Karpas-422 (cell line): ENCODE measurements at regions not wholly inside any gene's neighbourhood (a gene's known extent, or its start where the extent isn't known, plus 50 kb on each side); places are given as distances from the start of the nearest gene placed in this dataset.
"Not testable (repeated sequence)": the region's sequence is repeated elsewhere in the genome, so short reads cannot be mapped to it uniquely, and the experiment has no call there.

ENCODE experiments used
- DNase-seq: peaks from one replicate; pipeline ENCODE4 v3.0.0-alpha.2; 2015
- H2AFZ ChIP-seq: fragments of 200-600 bp; sonication (generic); 2 replicates; pipeline ENCODE4 v1.6.1; 2014; ENCODE audit warnings: antibody characterized with exemption, low read length, mixed read lengths
- H3K27ac ChIP-seq: fragments of 200-600 bp; sonication (generic); 2 replicates; pipeline ENCODE4 v1.5.1; 2014; ENCODE audit warnings: mild to moderate bottlenecking, low read length, moderate library complexity
- H3K27me3 ChIP-seq: fragments of 200-600 bp; sonication (generic); 2 replicates; pipeline ENCODE4 v1.6.1; 2014; ENCODE audit warnings: low read length, mixed read lengths
- H3K36me3 ChIP-seq: fragments of 200-600 bp; sonication (generic); 2 replicates; pipeline ENCODE4 v1.6.1; 2014; ENCODE audit warnings: low read length, mixed read lengths; ENCODE audit not compliant: insufficient read depth
- H3K4me1 ChIP-seq: fragments of 200-600 bp; sonication (generic); 2 replicates; pipeline ENCODE4 v1.6.1; 2014; ENCODE audit warnings: mild to moderate bottlenecking, low read length, mixed read lengths
- H3K4me2 ChIP-seq: fragments of 200-600 bp; sonication (generic); 2 replicates; pipeline ENCODE4 v1.6.1; 2014; ENCODE audit warnings: low read length, low read depth, mild to moderate bottlenecking; ENCODE audit not compliant: poor library complexity, severe bottlenecking
- H3K4me3 ChIP-seq: fragments of 200-600 bp; sonication (generic); 2 replicates; pipeline ENCODE4 v1.5.1; 2014; ENCODE audit warnings: mild to moderate bottlenecking, antibody characterized with exemption, low read length, mixed read lengths
- H3K79me2 ChIP-seq: fragments of 200-600 bp; sonication (generic); 2 replicates; pipeline ENCODE4 v1.6.1; 2014; ENCODE audit warnings: mild to moderate bottlenecking, low read length, mixed read lengths
- H3K9ac ChIP-seq: fragments of 200-600 bp; sonication (generic); 2 replicates; pipeline ENCODE4 v1.6.0; 2014; ENCODE audit warnings: low read length
- H3K9me2 ChIP-seq: fragments of 200-600 bp; sonication (generic), shearing (Covaris generic); replicated peaks from 2 replicates; pipeline ENCODE4 v1.6.0; 2014; ENCODE audit warnings: mild to moderate bottlenecking, low read length, moderate library complexity; ENCODE audit not compliant: insufficient read depth
- H3K9me3 ChIP-seq: fragments of 300-700, 200-600 bp; sonication (generic); 2 replicates; pipeline ENCODE4 v1.6.1; 2014; ENCODE audit warnings: low read length, mixed read lengths
- H4K20me1 ChIP-seq: fragments of 200-600 bp; sonication (generic); 2 replicates; pipeline ENCODE4 v1.6.1; 2014; ENCODE audit warnings: mild to moderate bottlenecking, antibody characterized with exemption, low read length, low read depth; ENCODE audit not compliant: insufficient read depth

DNA sequence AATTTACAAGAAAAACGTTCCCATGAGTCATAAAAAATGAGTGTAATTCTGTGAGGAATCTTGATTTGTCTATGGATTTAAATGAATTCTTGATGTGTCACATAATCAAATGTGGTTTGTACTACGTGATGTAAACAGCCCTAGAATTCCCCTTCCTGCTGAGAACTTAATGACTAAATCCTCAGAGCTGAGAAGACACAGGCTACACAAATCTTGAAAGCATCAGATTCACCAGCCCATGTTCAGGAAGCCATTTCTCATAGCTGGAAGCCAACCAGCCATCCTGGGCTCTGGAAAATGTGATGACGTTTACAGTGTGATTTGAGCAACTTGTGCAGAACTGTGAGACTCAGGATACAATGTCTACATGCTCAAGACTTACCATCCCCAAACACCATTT lies 193.7 kb upstream of the MME start:
- no peak overlapping the region for H3K9ac ChIP-seq
- H3K4me2 ChIP-seq, result no peak overlapping the region
- no peaks in the 10 kb centered on the region for H3K9me3 ChIP-seq
- H3K27ac ChIP-seq, result no peak overlapping the region
- H3K27me3 ChIP-seq, result 0 out of 2 replicates have a peak, but pooled peaks cover 3% of the 10 kb centered on the region
- H4K20me1 ChIP-seq, result no peaks in the 10 kb centered on the region
- H2AFZ ChIP-seq, result no peak overlapping the region
- H3K4me3 ChIP-seq, result no peak overlapping the region
- no peaks in the 10 kb centered on the region for H3K4me1 ChIP-seq
- no peaks in the 10 kb centered on the region for H3K79me2 ChIP-seq
- H3K9me2 ChIP-seq, result no peaks in the 10 kb centered on the region
- no peak for DNase-seq
- no peaks in the 10 kb centered on the region for H3K36me3 ChIP-seq

DNA sequence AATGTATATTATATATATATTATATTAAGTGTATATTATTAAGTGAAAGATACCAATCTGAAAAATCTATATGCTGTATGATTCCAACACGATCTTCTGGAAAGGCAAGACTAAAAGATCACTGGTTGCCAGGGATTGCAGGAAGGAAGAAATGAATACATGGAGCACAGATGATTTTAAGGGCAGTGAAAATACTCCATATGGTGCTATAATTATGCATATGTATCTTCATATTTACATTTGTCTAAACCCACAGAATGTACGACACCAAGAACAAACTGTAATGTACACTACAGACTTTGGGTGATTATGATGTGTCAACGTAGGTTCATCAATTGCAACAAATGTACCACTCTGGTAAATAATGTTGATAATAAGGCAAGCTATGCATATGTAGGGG lies 194.7 kb upstream of the MME start:
- Histone ChIP-seq H3K4me1 (no peaks in the 10 kb centered on the region), H4K20me1 (no peaks in the 10 kb centered on the region), H3K79me2 (no peaks in the 10 kb centered on the region), H3K9ac (no peak overlapping the region), H3K4me2 (no peak overlapping the region), H3K9me2 (no peaks in the 10 kb centered on the region), H3K36me3 (no peaks in the 10 kb centered on the region), H3K27me3 (0 out of 2 replicates have a peak, but pooled peaks cover 3% of the 10 kb centered on the region), H3K9me3 (no peaks in the 10 kb centered on the region), H3K4me3 (no peak overlapping the region), H2AFZ (no peak overlapping the region), H3K27ac (no peak overlapping the region)
- DNase-seq, result no peak

DNA sequence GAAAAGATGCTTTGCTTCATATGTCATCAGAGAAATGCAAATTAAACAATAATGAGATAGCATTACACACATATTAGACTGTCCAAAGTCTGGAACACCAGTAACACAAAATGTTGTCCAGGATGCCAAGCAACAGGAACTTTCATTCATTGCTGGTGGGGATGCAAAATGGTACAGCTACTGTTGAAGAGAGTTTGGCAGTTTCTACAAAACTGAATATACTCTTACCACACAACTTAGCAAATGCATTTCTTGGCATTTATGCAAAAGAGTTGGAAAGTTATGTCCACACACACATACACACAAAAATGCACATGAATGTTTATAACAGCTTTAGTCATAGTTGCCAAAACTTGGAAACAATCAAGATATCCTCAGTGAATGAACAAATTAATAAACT lies 195.2 kb upstream of the MME start:
- Histone ChIP-seq H3K27me3 (0 out of 2 replicates have a peak, but pooled peaks cover 3% of the 10 kb centered on the region), H3K4me2 (no peak overlapping the region), H3K4me3 (no peak overlapping the region), H3K4me1 (no peaks in the 10 kb centered on the region), H3K9me2 (no peaks in the 10 kb centered on the region), H4K20me1 (no peaks in the 10 kb centered on the region), H3K36me3 (no peaks in the 10 kb centered on the region), H3K9me3 (no peaks in the 10 kb centered on the region), H3K9ac (no peak overlapping the region), H3K27ac (no peak overlapping the region), H3K79me2 (no peaks in the 10 kb centered on the region), H2AFZ (no peak overlapping the region)
- no peak for DNase-seq

DNA sequence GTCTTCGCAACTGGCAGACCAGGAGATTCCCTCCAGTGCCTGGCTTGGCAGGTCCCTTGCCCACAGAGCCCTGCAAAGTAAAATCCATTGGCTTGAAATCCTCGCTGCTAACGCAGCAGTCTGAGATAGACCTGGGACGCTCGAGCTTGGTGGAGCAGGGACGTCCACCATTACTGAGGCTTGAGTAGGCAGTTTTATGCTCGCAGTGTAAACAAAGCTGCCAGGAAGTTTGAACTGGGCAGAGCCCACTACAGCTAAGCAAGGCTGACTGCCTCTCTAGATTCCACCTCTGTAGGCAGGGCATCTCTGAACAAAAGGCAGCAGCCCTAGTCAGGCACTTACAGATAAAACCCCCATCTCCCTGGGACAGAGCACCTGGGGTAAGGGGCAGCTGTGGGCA lies 205.0 kb upstream of the MME start:
- no peak overlapping the region for H3K4me2 ChIP-seq
- H3K9ac ChIP-seq, result no peak overlapping the region
- H3K9me2 ChIP-seq, result no peaks in the 10 kb centered on the region
- H3K27me3 ChIP-seq, result no peaks in the 10 kb centered on the region
- no peak overlapping the region for H2AFZ ChIP-seq
- H3K4me3 ChIP-seq, result no peak overlapping the region
- no peaks in the 10 kb centered on the region for H3K79me2 ChIP-seq
- H3K9me3 ChIP-seq, result no peaks in the 10 kb centered on the region
- no peaks in the 10 kb centered on the region for H3K36me3 ChIP-seq
- H3K27ac ChIP-seq, result no peak overlapping the region
- no peaks in the 10 kb centered on the region for H4K20me1 ChIP-seq
- no peak for DNase-seq
- no peaks in the 10 kb centered on the region for H3K4me1 ChIP-seq

DNA sequence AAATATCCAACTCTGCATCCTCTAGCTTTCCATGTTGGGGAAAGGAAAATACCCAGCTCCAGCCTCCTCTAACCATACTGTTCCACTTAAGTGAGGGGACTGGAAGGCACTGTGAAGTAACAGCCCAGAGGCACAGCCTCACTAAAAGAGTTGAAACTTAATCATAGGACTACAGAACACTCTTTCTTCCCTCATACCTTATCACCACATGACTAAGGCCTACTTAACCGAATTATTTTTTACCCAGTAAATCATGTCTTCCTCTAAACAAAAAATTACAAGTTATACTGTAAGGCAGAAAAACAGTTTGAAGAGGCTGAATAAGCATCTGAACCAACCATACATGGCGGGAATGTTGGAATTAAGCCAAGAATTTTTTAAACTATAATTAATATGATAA lies 207.4 kb upstream of the MME start:
- H3K9ac ChIP-seq, result no peak overlapping the region
- H2AFZ ChIP-seq, result no peak overlapping the region
- H3K4me3 ChIP-seq, result no peak overlapping the region
- H3K4me2 ChIP-seq, result no peak overlapping the region
- H3K27me3 ChIP-seq, result no peaks in the 10 kb centered on the region
- no peaks in the 10 kb centered on the region for H3K9me3 ChIP-seq
- H3K36me3 ChIP-seq, result no peaks in the 10 kb centered on the region
- no peaks in the 10 kb centered on the region for H3K4me1 ChIP-seq
- no peaks in the 10 kb centered on the region for H4K20me1 ChIP-seq
- no peak overlapping the region for H3K27ac ChIP-seq
- DNase-seq, result no peak
- H3K9me2 ChIP-seq, result no peaks in the 10 kb centered on the region
- H3K79me2 ChIP-seq, result no peaks in the 10 kb centered on the region

DNA sequence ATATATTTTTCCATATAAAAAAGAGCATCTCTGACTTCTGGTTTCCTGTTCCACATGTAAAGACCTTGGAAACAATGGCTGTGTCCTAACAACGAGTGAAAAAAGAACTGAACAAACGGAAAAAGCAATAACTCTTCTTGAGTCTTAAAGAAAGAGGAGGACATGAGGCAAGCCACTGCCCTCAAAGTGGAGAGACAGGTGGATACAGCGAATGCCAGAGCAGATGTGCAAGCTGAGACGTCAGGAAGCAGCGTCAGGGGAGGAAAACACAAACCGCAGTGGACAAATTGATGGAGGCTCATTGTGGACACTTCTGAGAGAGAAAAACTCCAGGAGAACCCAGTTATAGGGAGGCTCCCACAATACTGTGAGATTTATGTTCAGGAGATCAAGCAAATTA lies 208.0 kb upstream of the MME start:
- no peak overlapping the region for H3K4me3 ChIP-seq
- no peaks in the 10 kb centered on the region for H3K79me2 ChIP-seq
- H2AFZ ChIP-seq, result no peak overlapping the region
- no peak overlapping the region for H3K4me2 ChIP-seq
- H3K36me3 ChIP-seq, result no peaks in the 10 kb centered on the region
- H3K9ac ChIP-seq, result no peak overlapping the region
- no peak overlapping the region for H3K27ac ChIP-seq
- no peaks in the 10 kb centered on the region for H4K20me1 ChIP-seq
- no peaks in the 10 kb centered on the region for H3K27me3 ChIP-seq
- H3K4me1 ChIP-seq, result no peaks in the 10 kb centered on the region
- no peaks in the 10 kb centered on the region for H3K9me2 ChIP-seq
- DNase-seq, result no peak
- no peaks in the 10 kb centered on the region for H3K9me3 ChIP-seq

DNA sequence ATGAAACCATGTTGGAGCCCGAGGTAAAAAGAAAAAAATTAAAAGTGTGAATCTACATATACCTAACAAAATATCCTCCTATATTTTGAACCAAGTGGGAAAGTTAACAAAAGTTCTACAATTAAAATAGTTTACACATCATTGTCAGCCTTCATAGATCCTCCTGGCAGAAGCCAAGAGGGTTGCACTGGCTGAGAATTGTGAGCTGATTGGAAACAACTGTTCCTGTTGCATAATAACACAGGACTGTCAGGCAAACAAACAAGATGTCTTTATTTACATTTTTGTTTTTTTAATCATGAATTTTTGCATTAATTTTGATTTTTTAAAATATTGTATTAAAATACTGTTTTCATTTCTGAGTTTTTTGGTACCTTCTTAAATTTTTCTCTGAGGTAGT lies 215.2 kb upstream of the MME start:
- no peaks in the 10 kb centered on the region for H3K36me3 ChIP-seq
- no peaks in the 10 kb centered on the region for H3K4me1 ChIP-seq
- no peak overlapping the region for H3K4me3 ChIP-seq
- no peaks in the 10 kb centered on the region for H4K20me1 ChIP-seq
- DNase-seq, result no peak
- H3K4me2 ChIP-seq, result no peak overlapping the region
- H3K27me3 ChIP-seq, result no peaks in the 10 kb centered on the region
- no peak overlapping the region for H3K9ac ChIP-seq
- H3K27ac ChIP-seq, result no peak overlapping the region
- no peaks in the 10 kb centered on the region for H3K79me2 ChIP-seq
- H3K9me2 ChIP-seq, result no peaks in the 10 kb centered on the region
- H3K9me3 ChIP-seq, result no peaks in the 10 kb centered on the region
- no peak overlapping the region for H2AFZ ChIP-seq

DNA sequence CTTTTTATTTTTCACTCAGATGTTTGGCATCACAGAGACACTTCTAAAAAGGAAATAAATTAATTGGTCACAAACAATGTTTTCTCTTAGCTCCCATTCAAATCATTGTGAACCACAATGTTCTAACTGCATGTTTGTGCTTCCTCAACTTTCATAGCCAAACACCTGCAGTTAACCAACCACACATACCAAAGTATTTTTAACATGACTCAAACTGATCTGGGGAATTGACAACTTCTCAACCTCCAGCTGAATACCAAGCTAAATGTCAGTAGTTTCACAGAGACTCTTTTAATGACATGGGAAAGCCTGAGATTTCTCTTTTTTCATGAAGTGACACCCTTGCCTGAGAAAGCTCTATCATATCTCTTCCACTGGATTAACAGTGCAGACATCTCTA lies 217.9 kb upstream of the MME start:
- Histone ChIP-seq H3K9ac (no peak overlapping the region), H3K9me2 (no peaks in the 10 kb centered on the region), H3K4me1 (no peaks in the 10 kb centered on the region), H2AFZ (no peak overlapping the region), H3K79me2 (no peaks in the 10 kb centered on the region), H3K4me2 (no peak overlapping the region), H3K27me3 (no peaks in the 10 kb centered on the region), H3K27ac (no peak overlapping the region), H3K36me3 (no peaks in the 10 kb centered on the region), H3K9me3 (no peaks in the 10 kb centered on the region), H3K4me3 (no peak overlapping the region), H4K20me1 (no peaks in the 10 kb centered on the region)
- DNase-seq, result no peak

DNA sequence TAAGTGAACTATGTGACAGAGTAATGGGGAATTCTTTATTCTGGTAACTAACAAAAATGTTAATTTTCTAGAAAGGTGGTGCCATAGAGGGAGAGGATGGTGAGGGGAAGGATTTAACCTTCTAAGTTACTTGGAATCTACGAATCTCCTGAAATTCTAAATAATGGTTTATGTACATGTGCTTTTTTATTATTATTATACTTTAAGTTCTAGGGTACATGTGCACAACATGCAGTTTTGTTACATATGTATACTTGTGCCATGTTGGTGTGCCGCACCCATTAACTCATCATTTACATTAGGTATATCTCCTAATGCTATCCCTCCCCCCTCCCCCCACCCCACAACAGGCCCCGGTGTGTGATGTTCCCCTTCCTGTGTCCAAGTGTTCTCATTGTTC lies 227.1 kb upstream of the MME start:
- not testable (repeated sequence) for DNase-seq, H4K20me1 ChIP-seq, H3K36me3 ChIP-seq, H3K9me3 ChIP-seq, H3K4me2 ChIP-seq, H3K27me3 ChIP-seq, H3K79me2 ChIP-seq, H3K27ac ChIP-seq, H3K4me3 ChIP-seq, H3K4me1 ChIP-seq, H2AFZ ChIP-seq, H3K9ac ChIP-seq, H3K9me2 ChIP-seq
